Transverse colon (tissue), 4 donors: ENCODE measurements at regions not wholly inside any gene's neighbourhood (a gene's known extent, or its start where the extent isn't known, plus 50 kb on each side); places are given as distances from the start of the nearest gene placed in this dataset.

Experiments
- DNase-seq: peaks from one replicate; pipeline ENCODE4 v3.0.0-alpha.2; 2019
- H3K27ac ChIP-seq, 4 donors: fragments of 200-600 bp; sonication (generic); 2 replicates each; pipeline ENCODE4 v1.5.1; 2016 to 2018; ENCODE audit warnings: inconsistent platforms in 4 of 4
- H3K27me3 ChIP-seq: fragments of 200-600 bp; sonication (generic); 2 replicates; pipeline ENCODE4 v1.5.1; 2017; ENCODE audit warnings: inconsistent platforms
- H3K36me3 ChIP-seq, 4 donors: fragments of 200-600 bp; sonication (generic); 2 replicates each; pipeline ENCODE4 v1.5.1; 2017 to 2019; ENCODE audit warnings: inconsistent platforms in 4 of 4
- H3K4me1 ChIP-seq, 4 donors: fragments of 200-600 bp; sonication (generic); 2 replicates each; pipeline ENCODE4 v1.5.1; 2017 to 2020; ENCODE audit warnings: inconsistent platforms in 4 of 4
- H3K4me3 ChIP-seq, 4 donors: fragments of 200-600 bp; sonication (generic); 1 replicate in 1 of 4; 2 replicates in 3 of 4; pipeline versions ENCODE4 v1.5.1 to v1.6.1; 2017 to 2019; ENCODE audit warnings: inconsistent platforms in 4 of 4
- H3K9me3 ChIP-seq, 2 donors: fragments of 200-600 bp; sonication (generic); 2 replicates each; pipeline ENCODE4 v1.5.1; 2017 to 2019; ENCODE audit warnings: inconsistent platforms in 2 of 2
- EP300 ChIP-seq: sonication (generic); formaldehyde crosslinking; IDR thresholded peaks from one replicate; pipeline ENCODE4 v1.6.1; 2017; ENCODE audit warnings: antibody characterized with exemption, low read depth
- POLR2A ChIP-seq: fragments of 450-650 bp; IDR thresholded peaks from one replicate; pipeline ENCODE4 v1.6.1; 2016; ENCODE audit warnings: antibody characterized with exemption, mild to moderate bottlenecking, moderate library complexity
- POLR2AphosphoS5 ChIP-seq, 3 donors: sonication (generic); formaldehyde crosslinking; IDR thresholded peaks; one replicate each; pipeline ENCODE4 v1.6.1; 2016; ENCODE audit warnings: antibody characterized with exemption in 3 of 3
- WGBS, 2 donors: methylation state at CpG; one replicate each; pipeline ENCODE4 v1.1.5; 2018; ENCODE audit warnings: low coverage in 1 of 2; 5-methylcytosine and 5-hydroxymethylcytosine counted together
- in situ Hi-C, 4 donors: fragments of 200-750 bp; cut with MboI; loops; one replicate each; pipeline versions ENCODE4 v1.15.0 to v1.15.1; 2017; ENCODE audit warnings: low sequenced_read_pairs in 3 of 4, low pct_ligation_motif_present in 1 of 4, low pct_unique_long_range_greater_than_20kb in 1 of 4
- intact Hi-C: fragments of 100-400 bp; cut with DNase I; formaldehyde crosslinking; loops from one replicate; pipeline ENCODE4 v1.15.1; 2023; ENCODE audit warnings: low total_unique reads
- TF ChIP-seq, protein P1 (sequence below), 5 experiments: fragments of 200-600 bp in 3 of 5; fragments of 450-650 bp in 2 of 5; sonication (generic) in 3 of 5; IDR thresholded peaks; 1 replicate in 2 of 5; 2 replicates in 3 of 5; pipeline ENCODE4 v1.5.1; 2016 to 2017; ENCODE audit warnings: antibody characterized with exemption in 5 of 5, inconsistent platforms in 3 of 5, mild to moderate bottlenecking in 2 of 5, moderate library complexity in 1 of 5

DNA sequence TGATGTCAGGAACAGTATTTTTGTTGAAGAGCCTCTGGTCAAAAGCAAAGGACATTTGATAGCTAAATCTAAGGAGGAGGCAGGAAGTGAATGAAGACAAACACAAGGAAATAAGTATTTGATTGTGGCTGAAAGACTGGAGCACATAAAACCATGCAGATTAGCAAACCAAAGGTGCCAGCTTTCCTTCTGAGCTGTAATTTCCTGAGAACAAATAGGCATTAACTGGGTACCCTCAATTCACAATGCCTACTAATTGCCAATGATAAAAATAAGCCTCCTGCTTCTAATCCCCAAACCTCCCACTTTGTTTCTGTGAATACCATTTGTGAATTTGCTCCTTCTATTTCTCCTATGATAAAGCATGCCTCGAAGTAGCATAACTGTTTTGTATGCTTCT lies 1279.6 kb upstream of the USP15 start:
- no peak overlapping the region for H3K4me3 ChIP-seq
- intact Hi-C loops (no loop called here), in situ Hi-C loops (loop anchor here in 1 of 4 donors (10.0 kb wide), 1 partner anchor 56 kb away; no protein-coding TSS in a partner anchor)
- TF ChIP-seq EP300, result no peak
- TF ChIP-seq POLR2A, result no peak
- TF ChIP-seq POLR2AphosphoS5 (IDR thresholded peaks at IDR 0.05), result no peak
- TF ChIP-seq, protein P1, sequence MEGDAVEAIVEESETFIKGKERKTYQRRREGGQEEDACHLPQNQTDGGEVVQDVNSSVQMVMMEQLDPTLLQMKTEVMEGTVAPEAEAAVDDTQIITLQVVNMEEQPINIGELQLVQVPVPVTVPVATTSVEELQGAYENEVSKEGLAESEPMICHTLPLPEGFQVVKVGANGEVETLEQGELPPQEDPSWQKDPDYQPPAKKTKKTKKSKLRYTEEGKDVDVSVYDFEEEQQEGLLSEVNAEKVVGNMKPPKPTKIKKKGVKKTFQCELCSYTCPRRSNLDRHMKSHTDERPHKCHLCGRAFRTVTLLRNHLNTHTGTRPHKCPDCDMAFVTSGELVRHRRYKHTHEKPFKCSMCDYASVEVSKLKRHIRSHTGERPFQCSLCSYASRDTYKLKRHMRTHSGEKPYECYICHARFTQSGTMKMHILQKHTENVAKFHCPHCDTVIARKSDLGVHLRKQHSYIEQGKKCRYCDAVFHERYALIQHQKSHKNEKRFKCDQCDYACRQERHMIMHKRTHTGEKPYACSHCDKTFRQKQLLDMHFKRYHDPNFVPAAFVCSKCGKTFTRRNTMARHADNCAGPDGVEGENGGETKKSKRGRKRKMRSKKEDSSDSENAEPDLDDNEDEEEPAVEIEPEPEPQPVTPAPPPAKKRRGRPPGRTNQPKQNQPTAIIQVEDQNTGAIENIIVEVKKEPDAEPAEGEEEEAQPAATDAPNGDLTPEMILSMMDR (IDR thresholded peaks at IDR 0.05), result no peak
- H3K9me3 ChIP-seq, result peaks cover 0 to 7% of the 10 kb centered on the region in 2 donors
- H3K4me1 ChIP-seq, result no peaks in the 10 kb centered on the region
- DNase-seq, result no peak
- H3K36me3 ChIP-seq, result no peaks in the 10 kb centered on the region
- 22 to 37% methylated on average over 1 of the region's 1 CpG for WGBS, 2 donors
- H3K27me3 ChIP-seq, result no peaks in the 10 kb centered on the region
- no peak overlapping the region for H3K27ac ChIP-seq

DNA sequence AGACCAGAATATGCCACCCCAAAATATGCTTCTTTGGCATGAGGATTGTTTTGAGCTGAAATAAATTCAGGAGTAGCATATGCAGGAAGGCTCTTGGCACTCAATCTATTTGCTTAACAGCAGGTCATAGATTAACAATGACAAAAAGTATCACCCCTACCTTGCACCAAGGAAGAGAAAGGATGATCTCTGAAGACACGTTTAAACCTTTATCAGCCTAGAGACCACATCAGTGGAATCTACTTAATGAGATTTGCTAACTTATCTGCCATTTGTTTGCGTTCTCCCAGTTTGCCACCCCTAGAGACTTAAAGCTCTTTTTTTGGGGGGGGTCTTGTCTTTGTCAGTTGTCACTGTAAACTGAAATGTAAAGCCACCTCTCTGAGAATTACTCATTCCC lies 1278.7 kb upstream of the USP15 start:
- no peaks in the 10 kb centered on the region for H3K27me3 ChIP-seq
- H3K4me3 ChIP-seq, result no peak overlapping the region
- peaks cover 0 to 7% of the 10 kb centered on the region in 2 donors for H3K9me3 ChIP-seq
- no peak for DNase-seq
- no peaks in the 10 kb centered on the region for H3K36me3 ChIP-seq
- intact Hi-C loops (no loop called here), in situ Hi-C loops (loop anchor here in 1 of 4 donors (10.0 kb wide), 1 partner anchor 57 kb away; no protein-coding TSS in a partner anchor)
- TF ChIP-seq, protein P1 (IDR thresholded peaks at IDR 0.05), result no peak
- TF ChIP-seq EP300 (no peak), POLR2AphosphoS5 (IDR thresholded peaks at IDR 0.05) (no peak), POLR2A (no peak)
- H3K4me1 ChIP-seq, result no peaks in the 10 kb centered on the region
- no peak overlapping the region for H3K27ac ChIP-seq
- 58 to 83% methylated on average over 1 to 2 of the region's 2 CpGs for WGBS, 2 donors

DNA sequence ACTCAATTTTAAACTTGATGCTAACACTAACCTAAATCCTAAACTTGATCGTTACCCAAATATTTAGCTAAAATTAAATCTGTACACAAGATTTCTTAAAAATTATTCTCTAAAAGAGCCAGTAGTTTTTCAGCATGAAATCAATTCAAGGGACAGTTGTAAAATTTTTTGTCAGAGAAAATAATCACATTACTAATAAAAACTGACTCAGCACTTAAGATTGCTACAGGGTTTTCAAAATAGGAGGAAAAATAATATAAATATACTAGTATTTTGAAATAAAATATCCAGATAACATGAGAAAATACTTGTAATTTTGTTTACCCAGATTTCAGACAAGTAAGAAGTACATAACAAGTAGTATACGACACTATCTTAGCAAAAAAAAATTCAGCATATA lies 1268.1 kb upstream of the USP15 start:
- WGBS, 2 donors, result 72% methylated on average over 2 of the region's 2 CpGs
- Histone ChIP-seq H3K36me3 (no peaks in the 10 kb centered on the region), H3K27me3 (no peaks in the 10 kb centered on the region), H3K27ac (no peak overlapping the region), H3K9me3 (no peaks in the 10 kb centered on the region), H3K4me3 (no peak overlapping the region), H3K4me1 (no peaks in the 10 kb centered on the region)
- in situ Hi-C loops (no loop called here), intact Hi-C loops (no loop called here)
- no peak for TF ChIP-seq POLR2AphosphoS5 (IDR thresholded peaks at IDR 0.05)
- DNase-seq, result no peak

DNA sequence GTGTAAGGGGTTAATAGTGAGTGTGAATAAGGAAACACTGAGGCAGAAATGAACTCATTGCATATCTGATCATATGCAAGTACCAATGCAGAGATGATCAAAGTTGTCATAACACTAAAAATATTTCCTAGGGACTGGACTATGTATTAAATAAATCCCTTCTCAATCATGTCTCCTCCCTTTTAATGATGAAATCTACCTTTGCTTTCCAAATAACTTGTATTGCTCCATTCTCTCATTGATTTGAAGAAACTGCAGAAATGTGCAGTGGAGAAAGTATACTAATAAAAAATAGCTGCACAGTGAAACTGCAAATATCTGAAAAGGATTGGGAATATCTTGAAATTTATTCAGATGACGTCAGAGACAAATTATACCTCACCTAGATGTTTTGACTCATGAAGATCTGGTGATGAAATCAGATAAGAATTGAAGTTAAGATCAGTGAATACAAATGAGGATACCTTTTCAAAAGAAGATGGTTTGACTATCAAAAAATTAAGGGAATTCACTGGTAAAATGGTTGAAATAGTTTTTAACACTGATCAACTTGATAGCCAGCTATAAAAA lies 1264.9 kb upstream of the USP15 start:
- no peaks in the 10 kb centered on the region for H3K36me3 ChIP-seq
- H3K4me1 ChIP-seq, result no peaks in the 10 kb centered on the region
- no peak overlapping the region for H3K27ac ChIP-seq
- TF ChIP-seq EP300 (no peak), POLR2A (no peak), POLR2AphosphoS5 (IDR thresholded peaks at IDR 0.05) (no peak)
- TF ChIP-seq, protein P1 (IDR thresholded peaks at IDR 0.05), result no peak
- no peak for DNase-seq
- no peaks in the 10 kb centered on the region for H3K27me3 ChIP-seq
- in situ Hi-C loops, result no loop called here
- no peaks in the 10 kb centered on the region for H3K9me3 ChIP-seq
- 53 to 75% methylated on average over 1 of the region's 1 CpG for WGBS, 2 donors
- intact Hi-C loops, result no loop called here
- no peak overlapping the region for H3K4me3 ChIP-seq

DNA sequence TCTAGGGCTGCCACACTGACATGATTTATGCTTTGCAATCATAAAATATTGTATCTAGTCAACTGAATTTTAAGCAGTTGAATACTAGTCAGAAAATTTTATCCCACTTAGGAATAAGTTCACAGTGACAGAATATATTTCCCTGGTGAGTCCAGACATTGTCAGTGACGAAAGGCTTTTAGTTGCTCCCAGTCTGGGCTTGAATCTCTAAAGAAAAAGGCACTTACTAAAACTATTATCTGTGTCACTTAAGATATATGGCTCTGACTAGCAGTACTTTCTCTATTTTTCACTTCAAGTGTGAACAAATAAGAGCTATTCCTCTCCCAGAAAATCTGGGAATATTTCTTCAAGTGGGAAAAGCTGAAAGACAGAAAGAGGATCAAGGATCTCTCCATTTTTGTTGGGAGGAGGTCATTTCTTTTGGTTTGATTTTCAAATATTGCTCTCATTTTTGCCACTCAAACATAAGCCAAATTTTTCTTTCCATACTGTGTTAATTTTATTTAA lies 1262.3 kb upstream of the USP15 start:
- TF ChIP-seq POLR2A, result no peak
- no peak for TF ChIP-seq POLR2AphosphoS5 (IDR thresholded peaks at IDR 0.05)
- no peak for TF ChIP-seq EP300
- TF ChIP-seq, protein P1 (IDR thresholded peaks at IDR 0.05), result no peak
- WGBS, 2 donors, result 57 to 59% methylated on average over 1 of the region's 1 CpG
- no peaks in the 10 kb centered on the region for H3K4me1 ChIP-seq
- in situ Hi-C loops, result no loop called here
- H3K36me3 ChIP-seq, result no peaks in the 10 kb centered on the region
- H3K27me3 ChIP-seq, result no peaks in the 10 kb centered on the region
- H3K27ac ChIP-seq, result no peak overlapping the region
- H3K9me3 ChIP-seq, result no peaks in the 10 kb centered on the region
- DNase-seq, result no peak
- no peak overlapping the region for H3K4me3 ChIP-seq
- intact Hi-C loops, result no loop called here
